HL-60 (cell line): ENCODE measurements at regions not wholly inside any gene's neighbourhood (a gene's known extent, or its start where the extent isn't known, plus 50 kb on each side); places are given as distances from the start of the nearest gene placed in this dataset.

Experiments
- DNase-seq, 2 experiments: peaks; one replicate each; pipeline ENCODE4 v3.0.0-alpha.2; 2010 to 2020; ENCODE audit warnings: low read depth in 1 of 2, low spot score in 1 of 2
- H3K27ac ChIP-seq: fragments of 250-450 bp; sonication (Bioruptor Pico); replicated peaks from 2 replicates; pipeline ENCODE4 v1.5.1; 2020; ENCODE audit warnings: mild to moderate bottlenecking, moderate library complexity
- H3K27me3 ChIP-seq: fragments of 250-450 bp; sonication (Bioruptor Pico); 2 replicates; pipeline ENCODE4 v1.5.1; 2021; ENCODE audit warnings: mild to moderate bottlenecking, moderate library complexity; ENCODE audit not compliant: insufficient read depth, poor library complexity, severe bottlenecking
- H3K4me3 ChIP-seq: replicated peaks from 2 replicates; pipeline ENCODE4 v1.5.1; 2011; ENCODE audit warnings: mild to moderate bottlenecking, control low read depth, low read length; ENCODE audit not compliant: insufficient read depth
- CTCF ChIP-seq: IDR thresholded peaks from one replicate; pipeline ENCODE4 v1.5.1; 2011; ENCODE audit warnings: low read length, control low read depth, inconsistent platforms; ENCODE audit not compliant: insufficient read depth
- GABPA ChIP-seq: IDR thresholded peaks from 2 replicates; pipeline ENCODE4 v1.6.1; 2012; ENCODE audit warnings: low read depth
- POLR2AphosphoS5 ChIP-seq: IDR thresholded peaks from 2 replicates; pipeline ENCODE4 v1.6.1; 2012; ENCODE audit warnings: low read depth
- REST ChIP-seq: IDR thresholded peaks from 2 replicates; pipeline ENCODE4 v1.6.1; 2012; ENCODE audit warnings: low read depth; ENCODE audit not compliant: insufficient replicate concordance
- SPI1 ChIP-seq: IDR thresholded peaks from 2 replicates; pipeline ENCODE4 v1.6.1; 2012; ENCODE audit warnings: low read depth, mild to moderate bottlenecking, borderline replicate concordance

GRCh38 chr1:189538271-189538670 lies 939.4 kb downstream of the BRINP3 start:
- H3K27me3 ChIP-seq: no peaks in the 10 kb centered on the region
- no peak for DNase-seq
- TF ChIP-seq SPI1: no peak
- TF ChIP-seq GABPA: no peak
- no peak for TF ChIP-seq CTCF
- TF ChIP-seq POLR2AphosphoS5: no peak
- TF ChIP-seq REST: no peak
- no peak overlapping the region for H3K4me3 ChIP-seq
- no peak overlapping the region for H3K27ac ChIP-seq

GRCh38 chr1:189550498-189550897 lies 927.2 kb downstream of the BRINP3 start:
- H3K27me3 ChIP-seq: no peaks in the 10 kb centered on the region

GRCh38 chr1:189563784-189564183 lies 913.9 kb downstream of the BRINP3 start:
- no peaks in the 10 kb centered on the region for H3K27me3 ChIP-seq
- TF ChIP-seq REST (no peak), POLR2AphosphoS5 (no peak), CTCF (no peak), SPI1 (no peak), GABPA (no peak)
- no peak overlapping the region for H3K4me3 ChIP-seq
- no peak overlapping the region for H3K27ac ChIP-seq
- DNase-seq: peak in 1 of 2 experiments; percentile 5

More at GRCh38 chr1:189550498-189550897, 927.2 kb downstream of the BRINP3 start:
- no peak for TF ChIP-seq POLR2AphosphoS5
- TF ChIP-seq SPI1: no peak
- TF ChIP-seq GABPA: no peak
- TF ChIP-seq REST: no peak
- TF ChIP-seq CTCF: no peak
- no peak for DNase-seq
- Histone ChIP-seq H3K4me3 (no peak overlapping the region), H3K27ac (no peak overlapping the region)
